Fibroblast of mammary gland (primary cell): ENCODE measurements at regions not wholly inside any gene's neighbourhood (a gene's known extent, or its start where the extent isn't known, plus 50 kb on each side); places are given as distances from the start of the nearest gene placed in this dataset.

Experiments
- DNase-seq: peaks from one replicate; pipeline ENCODE4 v3.0.0-alpha.2; 2010; ENCODE audit warnings: low read depth
- H3K4me3 ChIP-seq: 2 replicates; pipeline ENCODE4 v1.5.1; 2011; ENCODE audit warnings: low read depth, mild to moderate bottlenecking, low read length, moderate library complexity; ENCODE audit not compliant: control insufficient read depth
- TF ChIP-seq, protein P1 (sequence below): conservative IDR thresholded peaks from 2 replicates; pipeline ENCODE4 v1.5.1; 2011; ENCODE audit warnings: low read depth, low read length, inconsistent platforms; ENCODE audit not compliant: control insufficient read depth, insufficient read depth

DNA sequence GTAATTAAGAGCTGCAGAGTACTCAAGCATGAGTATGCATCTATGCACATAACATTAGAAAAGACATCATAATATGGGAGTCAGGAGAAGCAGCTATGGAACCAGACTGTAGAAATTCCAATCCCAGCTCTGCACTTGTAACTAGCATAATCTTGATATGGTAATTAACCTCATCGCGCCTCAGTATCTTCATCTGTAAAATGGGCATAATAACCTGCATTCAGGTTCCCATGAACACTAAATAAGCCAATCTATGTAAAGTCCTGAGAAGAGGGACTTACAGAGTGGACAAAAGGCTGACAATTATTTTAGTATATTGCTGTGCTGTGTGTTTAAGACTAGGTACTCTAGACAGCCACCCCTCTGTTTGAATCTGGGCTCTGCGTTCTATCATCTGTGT, 318.9 kb upstream of the USP25 start:
- no peak overlapping the region for H3K4me3 ChIP-seq
- DNase-seq = no peak
- TF ChIP-seq, protein P1, sequence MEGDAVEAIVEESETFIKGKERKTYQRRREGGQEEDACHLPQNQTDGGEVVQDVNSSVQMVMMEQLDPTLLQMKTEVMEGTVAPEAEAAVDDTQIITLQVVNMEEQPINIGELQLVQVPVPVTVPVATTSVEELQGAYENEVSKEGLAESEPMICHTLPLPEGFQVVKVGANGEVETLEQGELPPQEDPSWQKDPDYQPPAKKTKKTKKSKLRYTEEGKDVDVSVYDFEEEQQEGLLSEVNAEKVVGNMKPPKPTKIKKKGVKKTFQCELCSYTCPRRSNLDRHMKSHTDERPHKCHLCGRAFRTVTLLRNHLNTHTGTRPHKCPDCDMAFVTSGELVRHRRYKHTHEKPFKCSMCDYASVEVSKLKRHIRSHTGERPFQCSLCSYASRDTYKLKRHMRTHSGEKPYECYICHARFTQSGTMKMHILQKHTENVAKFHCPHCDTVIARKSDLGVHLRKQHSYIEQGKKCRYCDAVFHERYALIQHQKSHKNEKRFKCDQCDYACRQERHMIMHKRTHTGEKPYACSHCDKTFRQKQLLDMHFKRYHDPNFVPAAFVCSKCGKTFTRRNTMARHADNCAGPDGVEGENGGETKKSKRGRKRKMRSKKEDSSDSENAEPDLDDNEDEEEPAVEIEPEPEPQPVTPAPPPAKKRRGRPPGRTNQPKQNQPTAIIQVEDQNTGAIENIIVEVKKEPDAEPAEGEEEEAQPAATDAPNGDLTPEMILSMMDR = no peak

DNA sequence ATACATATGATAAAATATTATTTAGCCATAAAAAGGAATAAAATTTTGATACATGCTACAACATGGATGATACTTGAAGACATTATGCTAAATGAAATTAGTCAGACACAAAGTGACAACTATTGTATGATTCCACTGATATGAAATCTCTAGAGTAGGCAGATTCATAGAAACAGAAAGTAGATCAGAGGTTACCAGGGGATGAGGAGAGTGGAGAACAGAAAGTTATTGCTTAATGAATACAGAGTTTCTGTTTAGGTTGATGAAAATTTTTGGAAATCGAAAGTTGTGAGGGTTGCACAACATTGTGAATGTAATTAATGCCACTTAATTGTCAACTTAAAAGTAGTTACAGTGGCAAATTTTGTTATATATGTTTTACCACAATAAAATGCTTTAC, 315.7 kb upstream of the USP25 start:
- no peak overlapping the region for H3K4me3 ChIP-seq
- TF ChIP-seq, protein P1 = no peak
- DNase-seq = peak; percentile 15

GRCh38 chr21:15415541-15416261, 314.1 kb upstream of the USP25 start:
- TF ChIP-seq, protein P1 = no peak
- no peak overlapping the region for H3K4me3 ChIP-seq
- peak; percentile 62 for DNase-seq

DNA sequence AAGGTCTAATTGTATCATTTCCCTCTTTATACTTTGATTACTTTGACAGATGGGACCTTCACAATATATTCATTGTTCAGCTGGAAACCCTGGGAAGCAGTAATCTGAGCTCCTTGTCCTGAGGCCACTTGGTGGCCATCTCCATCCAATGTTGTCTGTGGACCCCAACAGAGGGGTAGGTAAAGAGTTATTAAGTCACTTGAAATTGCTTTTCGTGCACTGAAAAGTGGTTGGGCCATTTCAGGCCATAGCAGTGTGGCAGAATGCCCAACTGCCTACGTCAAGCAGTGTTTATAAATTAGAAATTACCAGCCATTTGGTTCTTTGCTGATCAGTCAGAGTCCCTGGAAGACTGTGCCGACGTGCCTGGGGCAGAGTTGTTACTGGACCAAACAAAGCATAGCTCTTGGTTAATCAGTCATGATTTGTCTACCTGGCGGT, 308.3 kb upstream of the USP25 start:
- TF ChIP-seq, protein P1 = no peak
- DNase-seq = no peak
- H3K4me3 ChIP-seq = no peak overlapping the region

GRCh38 chr21:15421947-15422346, 307.8 kb upstream of the USP25 start:
- no peak overlapping the region for H3K4me3 ChIP-seq
- DNase-seq = peak; percentile 53
- TF ChIP-seq, protein P1 = no peak

DNA sequence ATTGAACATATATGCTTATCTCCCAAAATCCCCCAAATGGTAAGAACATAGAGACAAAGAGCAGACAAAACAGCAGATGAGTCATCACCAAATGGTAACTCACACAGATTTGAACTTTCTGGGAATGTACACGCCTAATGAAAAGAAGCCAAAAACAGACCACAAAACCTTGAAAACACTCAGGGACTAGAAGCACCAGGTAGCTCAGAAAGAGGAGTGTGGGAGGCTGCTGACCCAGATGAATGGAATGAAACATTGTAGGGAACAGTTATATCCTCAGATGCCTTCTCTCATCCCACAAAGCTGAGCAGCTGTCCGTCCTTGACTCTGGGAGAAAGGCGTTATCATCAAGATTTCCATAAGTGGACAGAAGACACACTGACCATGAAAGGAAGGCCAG, 307.0 kb upstream of the USP25 start:
- DNase-seq = peak; percentile 89
- H3K4me3 ChIP-seq = no peak overlapping the region
- TF ChIP-seq, protein P1 = no peak

- TF ChIP-seq, protein P1 = no peak
- no peak for DNase-seq
- H3K4me3 ChIP-seq = no peak overlapping the region
Measured at GRCh38 chr21:15423676-15424445, 305.9 kb upstream of the USP25 start.
